Stomach (tissue), 8 donors: ENCODE measurements at regions not wholly inside any gene's neighbourhood (a gene's known extent, or its start where the extent isn't known, plus 50 kb on each side); places are given as distances from the start of the nearest gene placed in this dataset.
"Not testable (repeated sequence)": the region's sequence is repeated elsewhere in the genome, so short reads cannot be mapped to it uniquely, and the experiment has no call there.

Experiments
- DNase-seq, 2 donors: peaks; one replicate each; pipeline versions ENCODE4 v3.0.0 to v3.0.0-alpha.2; 2013 to 2019
- H3K27ac ChIP-seq, 5 donors: fragments of 200-600 bp in 4 of 5; sonication (generic) in 4 of 5; one replicate each; pipeline ENCODE4 v1.5.1; 2013 to 2019; ENCODE audit warnings: mild to moderate bottlenecking in 1 of 5, moderate library complexity in 1 of 5
- H3K27me3 ChIP-seq, 3 donors: fragments of 200-600 bp; sonication (generic); one replicate each; pipeline ENCODE4 v1.5.1; 2017 to 2019; ENCODE audit warnings: mixed run types in 1 of 3
- H3K36me3 ChIP-seq, 4 donors: fragments of 200-600 bp; sonication (generic); 1 replicate in 3 of 4; 2 replicates in 1 of 4; pipeline ENCODE4 v1.5.1; 2016 to 2019
- H3K4me1 ChIP-seq, 4 donors: fragments of 200-600 bp; sonication (generic); one replicate each; pipeline ENCODE4 v1.5.1; 2016 to 2019
- H3K4me3 ChIP-seq, 4 donors: fragments of 200-600 bp; sonication (generic) in 3 of 4; one replicate each; pipeline ENCODE4 v1.5.1; 2016 to 2019; ENCODE audit warnings: mild to moderate bottlenecking in 1 of 4
- H3K9me3 ChIP-seq, 4 donors: fragments of 200-600 bp; sonication (generic); one replicate each; pipeline ENCODE4 v1.5.1; 2016 to 2019
- EP300 ChIP-seq: sonication (generic); formaldehyde crosslinking; IDR thresholded peaks from one replicate; pipeline ENCODE4 v1.6.1; 2017; ENCODE audit warnings: antibody characterized with exemption
- POLR2A ChIP-seq, 4 donors: fragments of 450-650 bp; IDR thresholded peaks; one replicate each; pipeline ENCODE4 v1.6.1; 2016; ENCODE audit warnings: antibody characterized with exemption in 4 of 4, control low read depth in 2 of 4, mild to moderate bottlenecking in 1 of 4, moderate library complexity in 1 of 4
- POLR2AphosphoS5 ChIP-seq, 3 donors: sonication (generic); formaldehyde crosslinking; IDR thresholded peaks; one replicate each; pipeline ENCODE4 v1.6.1; 2016; ENCODE audit warnings: antibody characterized with exemption in 3 of 3
- WGBS, 5 donors: extraction: QIAGEN DNeasy Blood & Tissue Kit in 3 of 5; methylation state at CpG; one replicate each; pipeline versions ENCODE4 v1.1.5 to v1.1.7; 2013 to 2018; 5-methylcytosine and 5-hydroxymethylcytosine counted together
- intact Hi-C: fragments of 100-400 bp; cut with DNase I; formaldehyde crosslinking; loops from one replicate; pipeline ENCODE4 v1.15.1; 2023; ENCODE audit warnings: low total_unique reads
- TF ChIP-seq, protein P1 (sequence below), 7 experiments: fragments of 450-650 bp in 4 of 7; fragments of 200-600 bp in 3 of 7; sonication (generic) in 3 of 7; IDR thresholded peaks; one replicate each; pipeline ENCODE4 v1.5.1; 2016 to 2019; ENCODE audit warnings: antibody characterized with exemption in 7 of 7, control low read depth in 2 of 7, mild to moderate bottlenecking in 1 of 7
- donor health status: healthy with polysubstance abuse.
- donor health status: Bipolar disorder and iron deficiency.
- donor health status: healthy.

DNA sequence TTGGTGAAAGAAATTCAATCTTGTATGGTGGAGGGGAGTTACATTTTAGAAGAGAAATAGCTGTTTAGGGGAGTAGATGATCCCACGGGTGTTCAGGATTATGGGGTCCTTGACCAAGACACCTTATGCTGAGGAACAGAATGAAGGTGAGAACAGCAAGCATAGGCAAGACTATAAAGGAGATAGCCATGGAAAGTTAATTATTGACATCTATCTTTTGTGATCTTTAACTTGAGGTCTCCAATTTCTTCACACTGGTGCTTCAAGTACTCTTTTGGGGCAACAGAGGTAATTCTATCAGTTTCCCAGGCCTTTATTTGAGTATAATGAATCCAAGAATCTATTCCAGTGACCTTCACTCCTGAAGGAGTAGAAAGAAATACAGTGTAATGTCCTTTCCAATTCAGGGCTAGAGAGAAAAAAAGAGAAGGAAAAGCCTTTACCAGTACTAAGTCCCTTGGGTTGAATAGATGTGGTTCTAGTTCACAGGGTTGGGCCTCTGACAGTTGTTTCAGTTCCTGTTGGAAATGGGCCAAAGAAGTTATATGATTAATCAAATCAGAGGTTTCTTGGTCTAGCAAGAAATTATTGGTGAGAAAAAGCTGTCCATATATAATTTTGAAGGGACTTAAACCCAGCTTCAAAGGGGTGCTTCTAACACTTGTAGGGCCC is 2104.1 kb upstream of the ACO1 start:
- 80 to 88% (median 81%) methylated on average over 1 of the region's 1 CpG for WGBS, 5 donors
- no peaks in the 10 kb centered on the region for H3K27me3 ChIP-seq
- intact Hi-C loops: no loop called here

DNA sequence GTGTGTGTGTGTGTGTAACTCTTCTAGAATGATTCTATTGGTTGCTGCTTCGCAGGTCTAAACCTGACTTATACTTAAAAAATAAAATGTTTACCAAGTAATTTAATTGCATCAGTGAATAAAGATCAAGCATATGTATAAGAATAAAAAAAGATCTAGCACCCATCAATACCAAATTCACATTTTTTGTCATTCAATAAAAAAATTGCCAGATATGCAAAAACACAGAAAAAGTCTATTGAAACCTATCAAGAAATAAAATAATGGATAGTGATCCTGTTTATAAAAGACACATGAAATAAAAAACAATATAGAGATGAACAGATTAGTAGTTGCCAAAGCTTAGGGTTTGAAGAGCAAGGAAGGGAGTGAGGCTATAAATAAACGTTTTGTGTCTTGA is 2095.0 kb upstream of the ACO1 start:
- intact Hi-C loops: no loop called here
- H3K27ac ChIP-seq: no peak overlapping the region
- H3K4me1 ChIP-seq: no peaks in the 10 kb centered on the region
- no peaks in the 10 kb centered on the region for H3K9me3 ChIP-seq
- TF ChIP-seq POLR2AphosphoS5 (IDR thresholded peaks at IDR 0.05): no peak
- TF ChIP-seq, protein P1, sequence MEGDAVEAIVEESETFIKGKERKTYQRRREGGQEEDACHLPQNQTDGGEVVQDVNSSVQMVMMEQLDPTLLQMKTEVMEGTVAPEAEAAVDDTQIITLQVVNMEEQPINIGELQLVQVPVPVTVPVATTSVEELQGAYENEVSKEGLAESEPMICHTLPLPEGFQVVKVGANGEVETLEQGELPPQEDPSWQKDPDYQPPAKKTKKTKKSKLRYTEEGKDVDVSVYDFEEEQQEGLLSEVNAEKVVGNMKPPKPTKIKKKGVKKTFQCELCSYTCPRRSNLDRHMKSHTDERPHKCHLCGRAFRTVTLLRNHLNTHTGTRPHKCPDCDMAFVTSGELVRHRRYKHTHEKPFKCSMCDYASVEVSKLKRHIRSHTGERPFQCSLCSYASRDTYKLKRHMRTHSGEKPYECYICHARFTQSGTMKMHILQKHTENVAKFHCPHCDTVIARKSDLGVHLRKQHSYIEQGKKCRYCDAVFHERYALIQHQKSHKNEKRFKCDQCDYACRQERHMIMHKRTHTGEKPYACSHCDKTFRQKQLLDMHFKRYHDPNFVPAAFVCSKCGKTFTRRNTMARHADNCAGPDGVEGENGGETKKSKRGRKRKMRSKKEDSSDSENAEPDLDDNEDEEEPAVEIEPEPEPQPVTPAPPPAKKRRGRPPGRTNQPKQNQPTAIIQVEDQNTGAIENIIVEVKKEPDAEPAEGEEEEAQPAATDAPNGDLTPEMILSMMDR (IDR thresholded peaks at IDR 0.05): no peak
- no peak for TF ChIP-seq EP300
- TF ChIP-seq POLR2A (IDR thresholded peaks at IDR 0.05): no peak
- H3K27me3 ChIP-seq: no peaks in the 10 kb centered on the region
- 57 to 75% (median 64%) methylated on average over 2 of the region's 2 CpGs for WGBS, 5 donors
- no peak for DNase-seq
- no peak overlapping the region for H3K4me3 ChIP-seq
- H3K36me3 ChIP-seq: no peaks in the 10 kb centered on the region

More for the DNA sequence above, 2104.1 kb upstream of the ACO1 start:
- Histone ChIP-seq H3K4me3 (no peak overlapping the region), H3K27ac (no peak overlapping the region), H3K36me3 (no peaks in the 10 kb centered on the region), H3K9me3 (peaks cover 0 to 27% (median 13%) of the 10 kb centered on the region in 4 donors), H3K4me1 (no peaks in the 10 kb centered on the region)
- TF ChIP-seq, protein P1 (IDR thresholded peaks at IDR 0.05): no peak
- TF ChIP-seq EP300 (no peak), POLR2A (IDR thresholded peaks at IDR 0.05) (no peak)
- no peak for DNase-seq

DNA sequence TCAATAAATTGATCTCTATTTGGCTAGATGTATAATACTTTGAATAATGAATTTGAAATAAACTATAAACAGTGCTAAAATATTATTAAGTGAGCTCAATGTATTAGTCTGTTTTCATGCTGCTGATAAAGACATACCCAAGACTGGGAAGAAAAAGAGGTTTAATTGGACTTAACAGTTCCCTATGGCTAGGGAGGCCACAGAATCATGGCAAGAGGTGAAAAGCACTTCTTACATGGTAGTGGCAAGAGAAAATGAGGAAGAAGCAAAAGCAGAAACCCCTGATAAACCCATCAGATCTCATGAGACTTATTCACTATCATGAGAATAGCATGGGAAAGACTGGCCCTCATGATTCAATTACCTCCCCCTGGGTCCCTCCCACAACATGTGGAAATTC is 2092.4 kb upstream of the ACO1 start:
- H3K27ac ChIP-seq, intact Hi-C loops: not testable (repeated sequence)

DNA sequence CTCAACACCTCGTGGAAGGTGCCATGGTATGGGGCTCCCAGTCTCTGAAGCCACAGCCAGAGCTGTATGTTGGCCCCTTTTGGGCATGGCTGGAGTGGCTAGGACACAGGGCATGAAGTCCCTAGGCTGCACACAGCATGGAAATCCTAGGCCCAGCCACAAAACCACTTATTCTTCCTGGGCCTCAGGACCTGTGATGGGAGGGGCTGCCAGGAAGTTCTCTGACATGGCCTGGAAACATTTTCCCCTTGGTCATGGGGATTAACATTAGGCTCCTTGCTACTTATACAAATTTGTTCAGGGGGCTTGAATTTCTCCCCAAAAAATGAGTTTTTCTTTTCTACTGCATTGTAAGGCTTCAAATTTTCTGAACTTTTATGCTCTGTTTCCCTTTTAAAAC is 2091.2 kb upstream of the ACO1 start:
- H3K27me3 ChIP-seq: no peaks in the 10 kb centered on the region
- intact Hi-C loops: no loop called here
- TF ChIP-seq POLR2A (IDR thresholded peaks at IDR 0.05) (no peak), EP300 (no peak), POLR2AphosphoS5 (IDR thresholded peaks at IDR 0.05) (no peak)
- TF ChIP-seq, protein P1 (IDR thresholded peaks at IDR 0.05): no peak
- no peak for DNase-seq
- H3K9me3 ChIP-seq: no peaks in the 10 kb centered on the region
- no peak overlapping the region for H3K27ac ChIP-seq
- WGBS, 5 donors: 29 to 56% (median 36%) methylated on average over 1 of the region's 1 CpG
- H3K4me1 ChIP-seq: no peaks in the 10 kb centered on the region
- H3K36me3 ChIP-seq: no peaks in the 10 kb centered on the region
- no peak overlapping the region for H3K4me3 ChIP-seq

More for the DNA sequence above, 2092.4 kb upstream of the ACO1 start:
- not testable (repeated sequence) for H3K27me3 ChIP-seq, H3K36me3 ChIP-seq, H3K4me1 ChIP-seq, DNase-seq, H3K9me3 ChIP-seq, H3K4me3 ChIP-seq

DNA sequence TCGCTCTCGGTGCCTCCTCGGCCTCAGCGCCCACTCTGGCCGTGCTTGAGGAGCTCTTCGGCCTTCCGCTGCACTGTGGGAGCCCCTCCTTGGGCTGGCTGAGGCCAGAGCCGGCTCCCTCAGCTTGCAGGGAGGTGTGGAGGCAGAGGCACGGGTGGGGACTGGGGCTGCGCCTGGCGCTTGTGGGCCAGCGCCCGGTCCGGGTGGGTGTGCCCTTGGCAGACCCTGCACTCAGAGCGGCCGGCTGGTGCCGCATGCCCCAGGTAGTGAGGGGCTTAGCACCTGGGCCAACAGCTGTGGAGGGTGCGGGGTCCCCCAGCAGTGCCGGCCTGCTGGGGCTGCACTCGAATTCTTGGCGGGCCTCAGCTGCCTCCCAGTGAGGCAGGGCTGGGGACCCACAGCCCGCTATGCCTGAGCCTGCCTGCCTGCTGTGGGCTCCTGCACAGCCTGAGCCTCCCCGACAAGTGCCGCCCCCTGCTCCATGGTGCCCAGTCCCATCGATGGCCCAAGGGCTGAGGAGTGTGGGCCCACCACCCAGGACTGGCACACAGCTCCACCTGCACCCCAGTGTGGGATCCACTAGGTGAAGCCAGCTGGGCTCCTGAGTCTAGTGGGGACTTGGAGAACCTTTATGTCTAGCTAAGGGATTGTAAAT is 2085.2 kb upstream of the ACO1 start:
- H3K4me1 ChIP-seq: no peaks in the 10 kb centered on the region
- H3K4me3 ChIP-seq: no peak overlapping the region
- no peak overlapping the region for H3K27ac ChIP-seq
- peaks cover 0 to 6% (median 2%) of the 10 kb centered on the region in 4 donors for H3K9me3 ChIP-seq
- TF ChIP-seq POLR2A (IDR thresholded peaks at IDR 0.05) (no peak), EP300 (no peak), POLR2AphosphoS5 (IDR thresholded peaks at IDR 0.05) (no peak)
- TF ChIP-seq, protein P1 (IDR thresholded peaks at IDR 0.05): no peak
- intact Hi-C loops: no loop called here
- DNase-seq: no peak
- H3K36me3 ChIP-seq: no peaks in the 10 kb centered on the region
- 90 to 97% (median 95%) methylated on average over 15 to 25 of the region's 25 CpGs for WGBS, 5 donors
- no peaks in the 10 kb centered on the region for H3K27me3 ChIP-seq
